Glutamatergic neuron (in vitro differentiated cells): ENCODE measurements at regions not wholly inside any gene's neighbourhood (a gene's known extent, or its start where the extent isn't known, plus 50 kb on each side); places are given as distances from the start of the nearest gene placed in this dataset.

Experiments
- DNase-seq: peaks from one replicate; pipeline ENCODE4 v3.0.0; 2022
- H3K27ac Mint-ChIP-seq: one replicate; pipeline ENCODE4 v1.8.0; 2020; ENCODE audit warnings: mild to moderate bottlenecking, mixed read lengths, inconsistent platforms; ENCODE audit not compliant: unreplicated experiment
- H3K27me3 Mint-ChIP-seq: one replicate; pipeline ENCODE4 v1.8.0; 2020; ENCODE audit warnings: mild to moderate bottlenecking, moderate library complexity, mixed read lengths, inconsistent platforms; ENCODE audit not compliant: unreplicated experiment
- H3K36me3 Mint-ChIP-seq: one replicate; pipeline ENCODE4 v1.8.0; 2020; ENCODE audit warnings: mild to moderate bottlenecking, mixed read lengths, inconsistent platforms; ENCODE audit not compliant: unreplicated experiment
- H3K4me1 Mint-ChIP-seq: one replicate; pipeline ENCODE4 v1.8.0; 2020; ENCODE audit warnings: mild to moderate bottlenecking, low read depth, mixed read lengths, inconsistent platforms; ENCODE audit not compliant: unreplicated experiment
- H3K4me3 Mint-ChIP-seq: one replicate; pipeline ENCODE4 v1.8.0; 2020; ENCODE audit warnings: mild to moderate bottlenecking, mixed read lengths, inconsistent platforms; ENCODE audit not compliant: unreplicated experiment
- H3K9me3 Mint-ChIP-seq: one replicate; pipeline ENCODE4 v1.8.0; 2020; ENCODE audit warnings: mild to moderate bottlenecking, moderate library complexity, mixed read lengths, inconsistent platforms; ENCODE audit not compliant: unreplicated experiment
- CTCF ChIP-seq: fragments of 200-600 bp; sonication (generic); IDR thresholded peaks from one replicate; pipeline ENCODE4 v1.5.0; 2021; ENCODE audit not compliant: partially characterized antibody, unreplicated experiment

- no peak for DNase-seq
- peaks cover 54% of the 10 kb centered on the region for H3K4me1 Mint-ChIP-seq
- no peak overlapping the region for H3K4me3 Mint-ChIP-seq
- peaks cover 16% of the 10 kb centered on the region for H3K9me3 Mint-ChIP-seq
- no peak for TF ChIP-seq CTCF
- no peak overlapping the region for H3K27ac Mint-ChIP-seq
- H3K36me3 Mint-ChIP-seq = no peaks in the 10 kb centered on the region
- H3K27me3 Mint-ChIP-seq = peaks cover 3% of the 10 kb centered on the region
Measured at GRCh38 chr1:29695803-29696202, 459.5 kb downstream of the PTPRU start.

GRCh38 chr1:29695036-29695435 lies 458.7 kb downstream of the PTPRU start:
- Mint-ChIP-seq H3K36me3 (no peaks in the 10 kb centered on the region), H3K27ac (peak overlapping the region; percentile 76), H3K4me3 (peak overlapping the region; percentile 27), H3K27me3 (peaks cover 3% of the 10 kb centered on the region), H3K9me3 (peaks cover 16% of the 10 kb centered on the region), H3K4me1 (peaks cover 59% of the 10 kb centered on the region)
- TF ChIP-seq CTCF = no peak
- no peak for DNase-seq

GRCh38 chr1:29691499-29691898 lies 455.2 kb downstream of the PTPRU start:
- H3K9me3 Mint-ChIP-seq = peaks cover 11% of the 10 kb centered on the region
- no peaks in the 10 kb centered on the region for H3K27me3 Mint-ChIP-seq
- peaks cover 58% of the 10 kb centered on the region for H3K4me1 Mint-ChIP-seq
- no peak for TF ChIP-seq CTCF
- H3K36me3 Mint-ChIP-seq = no peaks in the 10 kb centered on the region
- no peak for DNase-seq
- H3K4me3 Mint-ChIP-seq = no peak overlapping the region
- H3K27ac Mint-ChIP-seq = no peak overlapping the region

- Mint-ChIP-seq H3K4me1 (peaks cover 56% of the 10 kb centered on the region), H3K27ac (no peak overlapping the region), H3K36me3 (no peaks in the 10 kb centered on the region), H3K4me3 (no peak overlapping the region), H3K27me3 (no peaks in the 10 kb centered on the region), H3K9me3 (peaks cover 8% of the 10 kb centered on the region)
- TF ChIP-seq CTCF = no peak
- DNase-seq = no peak
Measured at GRCh38 chr1:29690156-29690555, 453.8 kb downstream of the PTPRU start.

GRCh38 chr1:29689372-29690030 lies 453.2 kb downstream of the PTPRU start:
- Mint-ChIP-seq H3K27ac (no peak overlapping the region), H3K27me3 (no peaks in the 10 kb centered on the region)
- DNase-seq = no peak

More at GRCh38 chr1:29689372-29690030, 453.2 kb downstream of the PTPRU start:
- H3K4me1 Mint-ChIP-seq = peaks cover 56% of the 10 kb centered on the region
- no peaks in the 10 kb centered on the region for H3K36me3 Mint-ChIP-seq
- TF ChIP-seq CTCF = no peak
- no peak overlapping the region for H3K4me3 Mint-ChIP-seq
- peaks cover 8% of the 10 kb centered on the region for H3K9me3 Mint-ChIP-seq
